ENCODE measurements at regions not wholly inside any gene's neighbourhood (a gene's known extent, or its start where the extent isn't known, plus 50 kb on each side); places are given as distances from the start of the nearest gene placed in this dataset.

- no peak for TF ChIP-seq ZNF274 (IDR thresholded peaks at IDR 0.05; ENCODE audit: low read depth, low read length)
- TF ChIP-seq YY1 (IDR thresholded peaks at IDR 0.05; ENCODE audit: insufficient read depth, insufficient read length), result no peak
Measured at GRCh38 chr12:97801471-97802059, 339.0 kb downstream of the RMST start.

Data from NT2/D1 (cell line).